SK-N-SH treated with all-trans-retinoic acid at 6 μM for 48 hours (cell line): ENCODE measurements at regions not wholly inside any gene's neighbourhood (a gene's known extent, or its start where the extent isn't known, plus 50 kb on each side); places are given as distances from the start of the nearest gene placed in this dataset.

ENCODE experiments used
- ATAC-seq: fragments of 200-7000 bp; cut with Tn5 transposase; 3 replicates; pipeline ENCODE4 v1.9.1; 2020; ENCODE audit warnings: mild to moderate bottlenecking, moderate library complexity
- ARNTL ChIP-seq: fragments of 450-650 bp; formaldehyde crosslinking; IDR thresholded peaks from 2 replicates; pipeline ENCODE4 v1.5.0; 2020; ENCODE audit warnings: low read depth, mild to moderate bottlenecking, moderate library complexity, borderline replicate concordance
- BACH2 ChIP-seq: fragments of 250-450 bp; sonication (Bioruptor Pico); IDR thresholded peaks from 2 replicates; pipeline ENCODE4 v1.9.0; 2021; ENCODE audit warnings: mild to moderate bottlenecking, borderline replicate concordance
- CREB5 ChIP-seq: fragments of 250-450 bp; sonication (Bioruptor Pico); IDR thresholded peaks from 2 replicates; pipeline ENCODE4 v1.5.1; 2020; ENCODE audit warnings: low read depth, mild to moderate bottlenecking, moderate library complexity
- CSDC2 ChIP-seq: fragments of 250-450 bp; sonication (Bioruptor Pico); IDR thresholded peaks from 2 replicates; pipeline ENCODE4 v1.5.0; 2020; ENCODE audit warnings: mild to moderate bottlenecking, moderate library complexity
- CSRNP3 ChIP-seq: fragments of 250-450 bp; sonication (Bioruptor Pico); IDR thresholded peaks from 2 replicates; pipeline ENCODE4 v1.5.1; 2021; ENCODE audit warnings: mild to moderate bottlenecking, moderate library complexity
- ESRRG ChIP-seq: fragments of 250-450 bp; sonication (Bioruptor Pico); IDR thresholded peaks from 2 replicates; pipeline ENCODE4 v1.6.1; 2021; ENCODE audit warnings: mild to moderate bottlenecking
- GLIS3 ChIP-seq: fragments of 250-450 bp; sonication (Bioruptor Pico); IDR thresholded peaks from 2 replicates; pipeline ENCODE4 v1.5.0; 2020; ENCODE audit warnings: mild to moderate bottlenecking, moderate library complexity
- ISL1 ChIP-seq: fragments of 250-450 bp; sonication (Bioruptor Pico); IDR thresholded peaks from 2 replicates; pipeline ENCODE4 v2.1.2; 2022; ENCODE audit warnings: mild to moderate bottlenecking, moderate library complexity
- OSR1 ChIP-seq: fragments of 250-450 bp; sonication (Bioruptor Pico); IDR thresholded peaks from 2 replicates; pipeline ENCODE4 v1.8.0; 2022; ENCODE audit warnings: moderate library complexity, mild to moderate bottlenecking, inconsistent platforms
- PATZ1 ChIP-seq: fragments of 250-450 bp; sonication (Bioruptor Pico); IDR thresholded peaks from 2 replicates; pipeline ENCODE4 v1.8.0; 2020; ENCODE audit warnings: mild to moderate bottlenecking, moderate library complexity, borderline replicate concordance
- POU6F1 ChIP-seq: fragments of 250-450 bp; sonication (Bioruptor Pico); IDR thresholded peaks from 2 replicates; pipeline ENCODE4 v1.8.0; 2021; ENCODE audit warnings: low read depth, mild to moderate bottlenecking, moderate library complexity, borderline replicate concordance
- PPARA ChIP-seq: fragments of 250-450 bp; sonication (Bioruptor Pico); IDR thresholded peaks from 2 replicates; pipeline ENCODE4 v1.5.0; 2020; ENCODE audit warnings: mild to moderate bottlenecking, borderline replicate concordance
- RARB ChIP-seq: fragments of 250-450 bp; sonication (Bioruptor Pico); IDR thresholded peaks from 2 replicates; pipeline ENCODE4 v1.8.0; 2021; ENCODE audit warnings: mild to moderate bottlenecking, moderate library complexity
- SNAI2 ChIP-seq: fragments of 250-450 bp; sonication (Bioruptor Pico); IDR thresholded peaks from 2 replicates; pipeline ENCODE4 v1.5.0; 2020; ENCODE audit warnings: mild to moderate bottlenecking, moderate library complexity
- TCF4 ChIP-seq: fragments of 250-450 bp; sonication (Bioruptor Pico); IDR thresholded peaks from 2 replicates; pipeline ENCODE4 v1.8.0; 2021; ENCODE audit warnings: mild to moderate bottlenecking, moderate library complexity, borderline replicate concordance
- TOX ChIP-seq: fragments of 250-450 bp; sonication (Bioruptor Pico); IDR thresholded peaks from 2 replicates; pipeline ENCODE4 v1.8.0; 2021; ENCODE audit warnings: mild to moderate bottlenecking, moderate library complexity, borderline replicate concordance
- TSHZ2 ChIP-seq: fragments of 250-450 bp; sonication (Bioruptor Pico); IDR thresholded peaks from 2 replicates; pipeline ENCODE4 v1.5.0; 2020; ENCODE audit warnings: mild to moderate bottlenecking, moderate library complexity
- ZC3H10 ChIP-seq: fragments of 250-450 bp; sonication (Bioruptor Pico); IDR thresholded peaks from 2 replicates; pipeline ENCODE4 v1.5.1; 2021; ENCODE audit warnings: mild to moderate bottlenecking, moderate library complexity
- ZFP3 ChIP-seq: fragments of 250-450 bp; sonication (Bioruptor Pico); IDR thresholded peaks from 2 replicates; pipeline ENCODE4 v1.5.0; 2020; ENCODE audit warnings: mild to moderate bottlenecking, moderate library complexity
- ZFP30 ChIP-seq: fragments of 450-650 bp; formaldehyde crosslinking; IDR thresholded peaks from 2 replicates; pipeline ENCODE4 v1.5.0; 2022; ENCODE audit warnings: mild to moderate bottlenecking, moderate library complexity
- ZNF565 ChIP-seq: fragments of 450-650 bp; formaldehyde crosslinking; conservative IDR thresholded peaks from 2 replicates; pipeline ENCODE4 v1.5.0; 2020; ENCODE audit warnings: low read depth, mild to moderate bottlenecking, moderate library complexity
- ZNF70 ChIP-seq: fragments of 450-650 bp; formaldehyde crosslinking; IDR thresholded peaks from 2 replicates; pipeline ENCODE4 v1.5.0; 2020; ENCODE audit warnings: mild to moderate bottlenecking, moderate library complexity
- ZNF8 ChIP-seq: fragments of 450-650 bp; formaldehyde crosslinking; IDR thresholded peaks from 2 replicates; pipeline ENCODE4 v1.5.0; 2020; ENCODE audit warnings: mild to moderate bottlenecking, moderate library complexity

GRCh38 chr3:168341956-168342936 is 246.5 kb upstream of the GOLIM4 start:
- ATAC-seq = no peak

GRCh38 chr3:168341192-168341815 is 245.6 kb upstream of the GOLIM4 start:
- peak; percentile 94 for ATAC-seq
- TF ChIP-seq ISL1 (CRISPR knock-in tag) (peak; percentile 95), ZNF565 (no peak), ZNF70 (no peak), CSDC2 (CRISPR knock-in tag) (no peak), TCF4 (CRISPR knock-in tag) (peak; percentile 89), ZFP30 (CRISPR knock-in tag) (no peak), CSRNP3 (CRISPR knock-in tag) (peak; percentile 76; the same call in 1 of the 2 replicates), SNAI2 (CRISPR knock-in tag) (0 out of 2 replicates have a peak, but pooled peaks have one; percentile 63), OSR1 (CRISPR knock-in tag) (no peak), CREB5 (CRISPR knock-in tag) (peak; percentile 80), ZC3H10 (CRISPR knock-in tag) (peak; percentile 60; the same call in 1 of the 2 replicates), ZNF8 (no peak), PPARA (CRISPR knock-in tag) (no peak), POU6F1 (CRISPR knock-in tag) (no peak), ESRRG (no peak), RARB (CRISPR knock-in tag) (no peak), TOX (CRISPR knock-in tag) (peak; percentile 18; the same call in 1 of the 2 replicates), ZFP3 (peak; percentile 48; the same call in 1 of the 2 replicates), PATZ1 (CRISPR knock-in tag) (peak; percentile 93), ARNTL (CRISPR knock-in tag) (no peak), GLIS3 (CRISPR knock-in tag) (no peak), BACH2 (no peak), TSHZ2 (peak; percentile 55; the same call in 1 of the 2 replicates)

More at GRCh38 chr3:168341956-168342936, 246.5 kb upstream of the GOLIM4 start:
- TF ChIP-seq ISL1 (CRISPR knock-in tag) (peak; percentile 52), PPARA (CRISPR knock-in tag) (no peak), ARNTL (CRISPR knock-in tag) (no peak), CSRNP3 (CRISPR knock-in tag) (no peak)
